Lower leg skin (tissue), 3 donors: ENCODE measurements at regions not wholly inside any gene's neighbourhood (a gene's known extent, or its start where the extent isn't known, plus 50 kb on each side); places are given as distances from the start of the nearest gene placed in this dataset.

Source experiments
- POLR2A ChIP-seq, 2 donors: fragments of 450-650 bp; IDR thresholded peaks; one replicate each; pipeline ENCODE4 v1.6.1; 2016 to 2017; ENCODE audit warnings: antibody characterized with exemption in 2 of 2, mild to moderate bottlenecking in 1 of 2, moderate library complexity in 1 of 2
- TF ChIP-seq, protein P1 (sequence below), 3 donors: fragments of 450-650 bp; IDR thresholded peaks; one replicate each; pipeline ENCODE4 v1.5.1; 2016; ENCODE audit warnings: antibody characterized with exemption in 3 of 3, mild to moderate bottlenecking in 3 of 3, moderate library complexity in 2 of 3

DNA sequence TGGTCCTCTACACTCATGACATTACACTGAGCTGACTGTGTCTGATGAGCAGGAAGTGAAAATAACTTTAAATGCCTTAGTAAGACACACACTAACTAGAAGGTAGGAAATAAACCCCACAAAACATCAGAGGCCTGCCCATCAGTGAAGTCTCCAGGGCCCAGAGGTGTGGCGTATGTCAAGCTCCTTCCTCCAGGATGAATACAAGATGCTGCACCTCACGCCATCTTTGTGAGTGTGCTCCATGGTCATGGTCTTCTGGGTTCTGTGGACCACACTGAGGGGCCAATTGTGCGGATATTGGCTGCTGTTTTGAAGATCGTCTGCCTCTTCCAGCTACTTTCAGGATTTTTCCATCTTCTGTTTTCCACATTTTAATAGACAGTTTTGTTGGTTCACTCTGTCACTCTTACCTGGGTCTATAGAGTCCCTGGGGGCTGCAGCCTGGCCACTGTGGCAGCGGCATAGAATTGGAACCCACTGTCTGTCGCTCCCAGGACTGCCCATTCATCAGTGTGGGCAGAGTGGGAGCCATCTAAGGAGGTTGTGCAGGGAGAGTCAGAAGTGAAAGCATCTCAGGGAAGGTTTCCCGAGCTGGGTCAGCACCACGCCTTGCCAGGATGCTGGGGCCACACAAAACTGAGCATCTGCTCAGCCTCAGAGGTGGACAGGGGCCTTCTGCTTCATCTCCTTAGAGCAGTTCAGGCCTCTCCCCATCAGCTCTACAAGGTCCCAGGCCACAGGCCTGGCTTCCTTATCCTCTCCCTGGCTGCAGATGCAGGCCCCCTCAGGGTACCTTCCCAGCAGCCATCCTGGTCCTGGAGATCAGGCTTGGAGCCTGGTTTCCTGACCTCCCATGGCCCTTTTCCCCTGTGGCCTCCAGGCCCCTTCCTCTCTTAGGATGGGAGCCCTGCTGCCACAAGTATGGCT is 57.5 kb upstream of the C14orf180 start:
- TF ChIP-seq, protein P1, sequence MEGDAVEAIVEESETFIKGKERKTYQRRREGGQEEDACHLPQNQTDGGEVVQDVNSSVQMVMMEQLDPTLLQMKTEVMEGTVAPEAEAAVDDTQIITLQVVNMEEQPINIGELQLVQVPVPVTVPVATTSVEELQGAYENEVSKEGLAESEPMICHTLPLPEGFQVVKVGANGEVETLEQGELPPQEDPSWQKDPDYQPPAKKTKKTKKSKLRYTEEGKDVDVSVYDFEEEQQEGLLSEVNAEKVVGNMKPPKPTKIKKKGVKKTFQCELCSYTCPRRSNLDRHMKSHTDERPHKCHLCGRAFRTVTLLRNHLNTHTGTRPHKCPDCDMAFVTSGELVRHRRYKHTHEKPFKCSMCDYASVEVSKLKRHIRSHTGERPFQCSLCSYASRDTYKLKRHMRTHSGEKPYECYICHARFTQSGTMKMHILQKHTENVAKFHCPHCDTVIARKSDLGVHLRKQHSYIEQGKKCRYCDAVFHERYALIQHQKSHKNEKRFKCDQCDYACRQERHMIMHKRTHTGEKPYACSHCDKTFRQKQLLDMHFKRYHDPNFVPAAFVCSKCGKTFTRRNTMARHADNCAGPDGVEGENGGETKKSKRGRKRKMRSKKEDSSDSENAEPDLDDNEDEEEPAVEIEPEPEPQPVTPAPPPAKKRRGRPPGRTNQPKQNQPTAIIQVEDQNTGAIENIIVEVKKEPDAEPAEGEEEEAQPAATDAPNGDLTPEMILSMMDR (IDR thresholded peaks at IDR 0.05): no peak
- TF ChIP-seq POLR2A (IDR thresholded peaks at IDR 0.05): no peak
